ENCODE measurements at regions not wholly inside any gene's neighbourhood (a gene's known extent, or its start where the extent isn't known, plus 50 kb on each side); places are given as distances from the start of the nearest gene placed in this dataset.
"Not testable (repeated sequence)": the region's sequence is repeated elsewhere in the genome, so short reads cannot be mapped to it uniquely, and the experiment has no call there.

DNA sequence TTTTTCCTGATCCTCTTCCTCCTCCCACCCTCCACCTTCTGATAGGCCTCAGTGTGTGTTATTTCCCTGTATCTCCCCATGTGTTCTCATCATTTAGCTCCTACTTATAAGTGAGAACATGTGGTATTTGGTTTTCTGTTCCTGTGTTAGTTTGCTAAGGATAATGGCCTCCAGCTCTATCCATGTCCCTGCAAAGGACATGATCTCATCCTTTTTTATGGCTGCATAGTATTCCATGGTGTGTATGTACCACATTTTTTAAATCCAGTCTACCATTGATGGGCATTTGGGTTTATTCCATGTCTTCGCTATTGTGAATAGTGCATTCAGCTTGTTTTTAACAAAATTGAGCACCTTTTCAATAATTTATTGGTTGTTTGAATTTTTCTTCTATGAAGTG is 130.8 kb upstream of the ARHGAP20 start:
- H3K27me3 ChIP-seq (replicated peaks in 2 of 5; ENCODE audit: control insufficient read depth in 4 of 5, insufficient read depth in 5 of 5, low read length in 4 of 5); DNase-seq; H3K36me3 ChIP-seq (ENCODE audit: control insufficient read depth in 4 of 4, insufficient read depth in 4 of 4, low read length in 3 of 4); POLR2A ChIA-PET; H3K9me3 ChIP-seq (ENCODE audit: control extremely low read depth in 1 of 5, control insufficient read depth in 4 of 5, insufficient read depth in 2 of 5, low read depth in 1 of 5, low read length in 4 of 5); CTCF ChIA-PET; H3K27ac ChIP-seq (ENCODE audit: insufficient read depth in 1 of 2, low read depth in 1 of 2, low read length in 2 of 2, poor library complexity in 1 of 2, severe bottlenecking in 2 of 2); H3K4me3 ChIP-seq (ENCODE audit: control insufficient read depth in 1 of 7, extremely low read depth in 1 of 7, insufficient read depth in 4 of 7, low read depth in 2 of 7, low read length in 6 of 7); H3K4me1 ChIP-seq (ENCODE audit: control extremely low read depth in 1 of 4, control insufficient read depth in 4 of 4, insufficient read depth in 4 of 4, low read length in 3 of 4): not testable (repeated sequence)
- no CpG with 5 or more reads among the region's 1 CpG for WGBS (ENCODE audit: insufficient coverage)

GRCh38 chr11:110838808-110839207 is 126.6 kb upstream of the ARHGAP20 start:
- WGBS (ENCODE audit: insufficient coverage), result 0% methylated on average over 1 of the region's 2 CpGs
- Histone ChIP-seq H3K27me3 (replicated peaks in 2 of 5; ENCODE audit: control insufficient read depth in 4 of 5, insufficient read depth in 5 of 5, low read length in 4 of 5) (no peaks in the 10 kb centered on the region), H3K36me3 (ENCODE audit: control insufficient read depth in 4 of 4, insufficient read depth in 4 of 4, low read length in 3 of 4) (no peaks in the 10 kb centered on the region), H3K27ac (ENCODE audit: insufficient read depth in 1 of 2, low read depth in 1 of 2, low read length in 2 of 2, poor library complexity in 1 of 2, severe bottlenecking in 2 of 2) (no peak overlapping the region), H3K4me1 (ENCODE audit: control extremely low read depth in 1 of 4, control insufficient read depth in 4 of 4, insufficient read depth in 4 of 4, low read length in 3 of 4) (peaks cover 1 to 17% (median 6%) of the 10 kb centered on the region in 4 experiments), H3K9me3 (ENCODE audit: control extremely low read depth in 1 of 5, control insufficient read depth in 4 of 5, insufficient read depth in 2 of 5, low read depth in 1 of 5, low read length in 4 of 5) (peaks cover 0 to 3% (median 0%) of the 10 kb centered on the region in 5 experiments), H3K4me3 (ENCODE audit: control insufficient read depth in 1 of 7, extremely low read depth in 1 of 7, insufficient read depth in 4 of 7, low read depth in 2 of 7, low read length in 6 of 7) (no peak overlapping the region)
- DNase-seq, result no peak
- ChIA-PET CTCF (no interaction called here), POLR2A (no interaction called here)

GRCh38 chr11:110837603-110838002 is 125.4 kb upstream of the ARHGAP20 start:
- Histone ChIP-seq H3K9me3 (ENCODE audit: control extremely low read depth in 1 of 5, control insufficient read depth in 4 of 5, insufficient read depth in 2 of 5, low read depth in 1 of 5, low read length in 4 of 5) (peaks cover 0 to 3% (median 0%) of the 10 kb centered on the region in 5 experiments), H3K4me1 (ENCODE audit: control extremely low read depth in 1 of 4, control insufficient read depth in 4 of 4, insufficient read depth in 4 of 4, low read length in 3 of 4) (peaks cover 1 to 17% (median 6%) of the 10 kb centered on the region in 4 experiments), H3K27me3 (replicated peaks in 2 of 5; ENCODE audit: control insufficient read depth in 4 of 5, insufficient read depth in 5 of 5, low read length in 4 of 5) (no peaks in the 10 kb centered on the region), H3K4me3 (ENCODE audit: control insufficient read depth in 1 of 7, extremely low read depth in 1 of 7, insufficient read depth in 4 of 7, low read depth in 2 of 7, low read length in 6 of 7) (no peak overlapping the region), H3K36me3 (ENCODE audit: control insufficient read depth in 4 of 4, insufficient read depth in 4 of 4, low read length in 3 of 4) (no peaks in the 10 kb centered on the region), H3K27ac (ENCODE audit: insufficient read depth in 1 of 2, low read depth in 1 of 2, low read length in 2 of 2, poor library complexity in 1 of 2, severe bottlenecking in 2 of 2) (no peak overlapping the region)
- ChIA-PET CTCF (no interaction called here), POLR2A (no interaction called here)
- WGBS (ENCODE audit: insufficient coverage), result 0% methylated on average over 2 of the region's 3 CpGs
- DNase-seq, result peak; percentile 21 to 63 (median 47)

DNA sequence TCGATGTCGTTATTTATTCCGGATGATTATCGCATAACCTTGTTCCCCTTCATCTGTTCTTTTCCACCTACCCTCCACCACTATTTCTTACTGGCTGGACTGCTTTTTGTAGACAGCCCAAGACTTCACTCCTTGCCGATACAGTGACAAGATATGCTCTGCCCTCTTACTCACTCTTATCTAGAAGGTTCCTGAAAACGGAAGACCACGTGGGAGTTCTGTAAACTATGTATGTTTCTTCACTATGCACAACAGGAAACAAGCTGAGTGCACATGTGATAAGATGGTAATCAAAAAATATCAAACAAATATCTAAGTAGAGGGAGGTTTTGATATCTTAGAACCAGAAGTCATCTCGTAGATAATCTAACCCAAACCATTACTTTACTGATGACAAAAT is 122.9 kb upstream of the ARHGAP20 start:
- Histone ChIP-seq H3K4me1 (ENCODE audit: control extremely low read depth in 1 of 4, control insufficient read depth in 4 of 4, insufficient read depth in 4 of 4, low read length in 3 of 4) (peaks cover 1 to 17% (median 6%) of the 10 kb centered on the region in 4 experiments), H3K27me3 (replicated peaks in 2 of 5; ENCODE audit: control insufficient read depth in 4 of 5, insufficient read depth in 5 of 5, low read length in 4 of 5) (no peaks in the 10 kb centered on the region), H3K9me3 (ENCODE audit: control extremely low read depth in 1 of 5, control insufficient read depth in 4 of 5, insufficient read depth in 2 of 5, low read depth in 1 of 5, low read length in 4 of 5) (peaks cover 0 to 3% (median 0%) of the 10 kb centered on the region in 5 experiments), H3K36me3 (ENCODE audit: control insufficient read depth in 4 of 4, insufficient read depth in 4 of 4, low read length in 3 of 4) (no peaks in the 10 kb centered on the region), H3K4me3 (ENCODE audit: control insufficient read depth in 1 of 7, extremely low read depth in 1 of 7, insufficient read depth in 4 of 7, low read depth in 2 of 7, low read length in 6 of 7) (no peak overlapping the region), H3K27ac (ENCODE audit: insufficient read depth in 1 of 2, low read depth in 1 of 2, low read length in 2 of 2, poor library complexity in 1 of 2, severe bottlenecking in 2 of 2) (no peak overlapping the region)
- no peak for DNase-seq
- ChIA-PET CTCF (no interaction called here), POLR2A (no interaction called here)
- 94% methylated on average over 5 of the region's 8 CpGs for WGBS (ENCODE audit: insufficient coverage)

- H3K27me3 ChIP-seq (replicated peaks in 2 of 5; ENCODE audit: control insufficient read depth in 4 of 5, insufficient read depth in 5 of 5, low read length in 4 of 5), result no peaks in the 10 kb centered on the region
- no peak overlapping the region for H3K27ac ChIP-seq (ENCODE audit: insufficient read depth in 1 of 2, low read depth in 1 of 2, low read length in 2 of 2, poor library complexity in 1 of 2, severe bottlenecking in 2 of 2)
- no peaks in the 10 kb centered on the region for H3K9me3 ChIP-seq (ENCODE audit: control extremely low read depth in 1 of 5, control insufficient read depth in 4 of 5, insufficient read depth in 2 of 5, low read depth in 1 of 5, low read length in 4 of 5)
- WGBS (ENCODE audit: insufficient coverage), result 100% methylated on average over 1 of the region's 4 CpGs
- POLR2A ChIA-PET, result no interaction called here
- peaks cover 1 to 15% (median 6%) of the 10 kb centered on the region in 4 experiments for H3K4me1 ChIP-seq (ENCODE audit: control extremely low read depth in 1 of 4, control insufficient read depth in 4 of 4, insufficient read depth in 4 of 4, low read length in 3 of 4)
- H3K4me3 ChIP-seq (ENCODE audit: control insufficient read depth in 1 of 7, extremely low read depth in 1 of 7, insufficient read depth in 4 of 7, low read depth in 2 of 7, low read length in 6 of 7), result no peak overlapping the region
- CTCF ChIA-PET, result no interaction called here
- no peaks in the 10 kb centered on the region for H3K36me3 ChIP-seq (ENCODE audit: control insufficient read depth in 4 of 4, insufficient read depth in 4 of 4, low read length in 3 of 4)
- DNase-seq, result no peak
These were observed 120.8 kb upstream of the ARHGAP20 start for GRCh38 chr11:110833033-110833484.

GRCh38 chr11:110832539-110832938 is 120.3 kb upstream of the ARHGAP20 start:
- Histone ChIP-seq H3K4me3 (ENCODE audit: control insufficient read depth in 1 of 7, extremely low read depth in 1 of 7, insufficient read depth in 4 of 7, low read depth in 2 of 7, low read length in 6 of 7) (no peak overlapping the region), H3K4me1 (ENCODE audit: control extremely low read depth in 1 of 4, control insufficient read depth in 4 of 4, insufficient read depth in 4 of 4, low read length in 3 of 4) (peaks cover 1 to 10% (median 2%) of the 10 kb centered on the region in 4 experiments), H3K27me3 (replicated peaks in 2 of 5; ENCODE audit: control insufficient read depth in 4 of 5, insufficient read depth in 5 of 5, low read length in 4 of 5) (no peaks in the 10 kb centered on the region), H3K9me3 (ENCODE audit: control extremely low read depth in 1 of 5, control insufficient read depth in 4 of 5, insufficient read depth in 2 of 5, low read depth in 1 of 5, low read length in 4 of 5) (no peaks in the 10 kb centered on the region), H3K36me3 (ENCODE audit: control insufficient read depth in 4 of 4, insufficient read depth in 4 of 4, low read length in 3 of 4) (no peaks in the 10 kb centered on the region), H3K27ac (ENCODE audit: insufficient read depth in 1 of 2, low read depth in 1 of 2, low read length in 2 of 2, poor library complexity in 1 of 2, severe bottlenecking in 2 of 2) (no peak overlapping the region)
- no peak for DNase-seq
- 100% methylated on average over 1 of the region's 2 CpGs for WGBS (ENCODE audit: insufficient coverage)
- POLR2A ChIA-PET, result no interaction called here
- CTCF ChIA-PET, result no interaction called here

DNA sequence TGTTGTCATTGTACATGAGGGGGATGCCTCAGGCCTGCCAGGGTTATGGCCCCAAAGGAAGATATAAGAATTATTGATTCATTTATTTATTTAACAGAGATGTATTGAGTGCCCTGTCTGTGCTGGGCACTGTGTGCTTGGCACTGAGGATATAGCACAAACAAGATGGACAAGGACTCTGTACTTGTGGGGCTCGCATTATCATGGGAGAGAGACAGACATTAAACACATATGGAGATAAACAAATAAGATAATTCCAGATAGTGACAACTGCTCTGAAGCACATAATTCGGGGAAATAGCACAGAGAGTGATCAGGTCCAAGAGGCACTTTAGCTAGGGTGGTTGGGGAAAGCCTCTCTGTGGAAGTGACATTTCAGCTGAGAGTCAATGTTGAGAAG is 119.8 kb upstream of the ARHGAP20 start:
- H3K4me1 ChIP-seq (ENCODE audit: control extremely low read depth in 1 of 4, control insufficient read depth in 4 of 4, insufficient read depth in 4 of 4, low read length in 3 of 4), result peaks cover 0 to 5% (median 1%) of the 10 kb centered on the region in 4 experiments
- CTCF ChIA-PET, result no interaction called here

More for the DNA sequence above, 119.8 kb upstream of the ARHGAP20 start:
- POLR2A ChIA-PET, result no interaction called here
- Histone ChIP-seq H3K27me3 (replicated peaks in 2 of 5; ENCODE audit: control insufficient read depth in 4 of 5, insufficient read depth in 5 of 5, low read length in 4 of 5) (no peaks in the 10 kb centered on the region), H3K27ac (ENCODE audit: insufficient read depth in 1 of 2, low read depth in 1 of 2, low read length in 2 of 2, poor library complexity in 1 of 2, severe bottlenecking in 2 of 2) (no peak overlapping the region), H3K4me3 (ENCODE audit: control insufficient read depth in 1 of 7, extremely low read depth in 1 of 7, insufficient read depth in 4 of 7, low read depth in 2 of 7, low read length in 6 of 7) (no peak overlapping the region), H3K9me3 (ENCODE audit: control extremely low read depth in 1 of 5, control insufficient read depth in 4 of 5, insufficient read depth in 2 of 5, low read depth in 1 of 5, low read length in 4 of 5) (no peaks in the 10 kb centered on the region), H3K36me3 (ENCODE audit: control insufficient read depth in 4 of 4, insufficient read depth in 4 of 4, low read length in 3 of 4) (no peaks in the 10 kb centered on the region)
- no peak for DNase-seq
- WGBS (ENCODE audit: insufficient coverage), result 100% methylated on average over 2 of the region's 2 CpGs
